ENCODE measurements at regions not wholly inside any gene's neighbourhood (a gene's known extent, or its start where the extent isn't known, plus 50 kb on each side); places are given as distances from the start of the nearest gene placed in this dataset.
A peak's percentile ranks its signal among the peaks of the same experiment; 100 is the strongest.

DNA sequence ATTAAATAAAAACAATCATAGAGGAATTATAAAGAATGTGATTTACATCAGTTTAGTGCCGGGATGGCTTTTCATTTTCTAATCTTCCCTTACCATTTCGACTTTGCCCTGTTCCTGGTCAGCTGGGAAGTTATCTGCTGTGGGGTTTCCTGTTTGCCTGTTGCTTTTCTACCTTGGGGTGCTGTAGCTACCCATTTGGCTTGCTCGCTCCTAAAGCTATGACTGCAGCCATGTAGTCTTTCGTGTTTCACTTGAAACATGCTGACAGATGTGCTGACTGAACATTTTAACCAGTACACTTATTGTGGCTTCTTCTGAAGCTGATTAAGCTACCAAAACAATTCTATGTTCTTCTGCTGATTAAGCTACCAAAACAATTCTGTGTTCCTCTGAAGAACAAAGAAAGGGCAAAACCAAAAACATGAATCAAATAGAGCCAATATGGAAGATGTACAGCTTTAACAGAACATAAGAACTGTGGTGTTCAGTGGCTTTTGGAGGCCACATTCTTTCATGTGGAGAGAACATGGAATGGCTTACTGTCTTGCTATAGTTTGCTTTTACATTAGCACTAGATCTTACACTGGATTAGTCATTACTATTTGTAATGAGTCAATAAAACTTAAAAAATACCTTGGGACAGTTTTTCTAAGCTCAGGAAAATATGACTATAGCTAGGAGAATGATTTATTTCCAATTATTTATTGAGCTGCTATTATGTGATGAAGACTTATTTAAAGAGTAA lies 440.4 kb downstream of the SPRY1 start:
- DNase-seq (ENCODE audit: low read depth, low spot score), result no peak

DNA sequence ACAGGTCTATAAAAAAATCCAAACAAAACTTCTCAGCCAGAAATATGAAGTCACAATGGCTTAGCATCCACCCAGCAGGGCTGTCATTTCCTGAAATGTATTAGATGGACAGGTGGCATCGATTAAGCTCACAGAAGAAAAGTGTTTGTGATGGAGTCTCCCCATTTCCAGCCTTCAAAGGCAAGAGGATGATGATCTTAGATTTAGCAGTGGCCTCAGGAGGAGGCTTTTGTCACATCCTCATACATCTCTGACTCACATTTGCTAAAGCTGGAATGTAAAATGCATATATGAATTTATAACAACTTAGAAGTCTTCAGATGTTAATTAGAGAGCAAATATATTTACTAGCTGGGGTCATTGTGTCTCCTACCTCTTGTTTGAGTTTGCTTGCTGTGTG lies 441.9 kb downstream of the SPRY1 start:
- DNase-seq (ENCODE audit: low read depth, low spot score), result no peak

DNA sequence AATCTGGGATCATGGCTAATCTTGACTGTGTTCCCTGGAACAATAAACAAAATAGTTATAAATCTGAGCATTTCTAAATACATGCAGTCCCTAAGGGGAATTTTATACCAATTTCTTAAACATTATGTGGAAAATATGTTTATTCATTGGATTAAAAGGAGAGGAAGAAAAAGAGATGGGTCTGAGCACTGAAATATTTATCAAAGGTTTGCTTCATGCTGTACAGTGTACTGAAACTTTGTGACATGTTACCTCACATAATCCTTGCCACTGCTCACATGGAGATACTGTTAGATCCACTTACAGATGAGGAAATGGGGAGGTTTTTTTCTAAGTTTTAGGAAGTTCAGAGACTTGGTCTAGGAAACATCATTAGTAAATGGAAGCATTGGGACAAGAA lies 443.6 kb downstream of the SPRY1 start:
- no peak for DNase-seq (ENCODE audit: low read depth, low spot score)

DNA sequence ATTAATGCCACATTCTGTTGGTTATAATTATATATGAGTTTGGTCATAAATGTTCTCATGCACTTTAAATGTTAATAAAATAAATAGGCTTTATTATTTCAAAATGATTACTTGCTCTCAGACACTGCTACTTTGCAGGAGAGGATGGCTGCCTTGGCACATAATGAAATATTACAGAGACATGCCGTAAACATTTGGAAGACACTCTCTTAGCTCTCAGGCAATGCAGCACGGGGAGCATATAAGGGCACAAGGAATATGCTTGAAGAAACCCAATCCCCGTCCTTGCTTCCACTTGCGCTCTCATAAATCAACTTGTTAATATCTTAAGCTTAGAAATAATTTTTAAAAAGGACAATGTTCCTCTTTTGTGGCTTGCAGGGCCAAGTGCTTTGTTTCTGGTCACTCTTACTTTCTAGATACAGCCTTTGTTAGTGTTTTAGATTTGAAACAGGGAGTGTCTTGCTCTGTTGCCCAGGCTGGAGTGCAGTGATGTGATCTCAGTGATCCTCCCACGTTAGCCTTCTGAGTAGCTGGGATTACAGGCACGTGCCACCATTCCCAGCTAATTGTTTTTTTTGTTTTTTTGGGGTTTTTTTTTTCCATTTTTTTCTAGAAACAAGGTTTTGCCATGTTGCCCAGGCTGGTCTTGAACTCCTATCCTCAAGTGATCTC lies 445.0 kb downstream of the SPRY1 start:
- no peak for DNase-seq (ENCODE audit: low read depth, low spot score)

DNA sequence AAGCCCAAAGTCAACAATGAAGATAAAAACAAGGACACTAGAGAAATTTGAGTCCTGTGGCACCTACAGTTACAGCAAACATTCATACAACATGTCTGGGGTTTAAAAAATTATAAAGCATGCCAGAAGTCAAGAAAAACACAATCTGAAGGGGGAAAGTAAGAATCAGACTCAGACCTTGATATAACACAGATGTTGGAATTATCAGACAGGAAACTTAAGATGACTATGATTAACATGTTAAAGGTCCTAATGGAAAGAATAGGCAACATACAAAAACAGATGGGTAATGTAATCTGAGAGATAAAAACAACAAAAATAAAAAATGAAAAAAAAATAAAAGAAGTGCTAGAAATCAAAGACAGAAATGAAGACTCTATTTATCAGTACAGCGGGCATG lies 446.5 kb downstream of the SPRY1 start:
- DNase-seq (ENCODE audit: low read depth, low spot score), result no peak

DNA sequence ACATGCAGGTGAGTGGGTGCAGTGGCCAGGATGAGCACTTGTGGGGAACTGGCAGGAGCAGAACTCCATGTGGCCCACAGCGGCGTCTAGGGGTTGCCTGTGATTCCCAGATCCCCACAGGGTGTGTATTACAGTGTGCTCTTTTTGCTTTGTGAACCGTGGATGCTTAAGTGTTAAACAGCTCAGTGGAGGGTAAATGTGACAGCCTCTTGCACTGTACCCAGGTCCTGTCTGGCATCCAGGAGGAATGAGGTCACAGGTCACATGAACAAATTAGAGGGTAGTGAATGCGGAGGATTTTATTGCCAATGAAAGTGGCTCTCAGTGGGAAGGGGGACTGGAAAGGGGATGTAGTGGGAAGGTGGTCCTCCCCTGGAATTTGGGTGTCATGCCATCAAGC lies 447.8 kb downstream of the SPRY1 start:
- no peak for DNase-seq (ENCODE audit: low read depth, low spot score)

DNA sequence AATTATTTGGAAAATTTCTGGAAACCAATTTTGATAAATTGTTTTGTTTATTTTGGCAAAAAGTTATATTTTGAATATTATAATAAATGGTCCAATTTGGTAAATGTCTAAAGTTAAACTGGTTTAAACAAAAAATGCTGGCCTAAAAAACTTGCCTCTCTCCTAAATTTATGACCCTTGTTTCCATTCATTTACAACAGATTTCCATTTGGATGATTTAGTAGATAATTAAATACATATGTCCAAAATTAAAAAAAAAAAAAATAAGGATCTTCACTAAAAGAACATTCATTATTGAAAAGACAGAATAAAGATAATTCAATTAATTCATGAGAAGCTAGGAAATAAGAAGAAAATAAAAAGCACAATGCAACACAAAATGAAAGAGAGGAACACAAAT lies 449.5 kb downstream of the SPRY1 start:
- DNase-seq (ENCODE audit: low read depth, low spot score), result no peak

DNA sequence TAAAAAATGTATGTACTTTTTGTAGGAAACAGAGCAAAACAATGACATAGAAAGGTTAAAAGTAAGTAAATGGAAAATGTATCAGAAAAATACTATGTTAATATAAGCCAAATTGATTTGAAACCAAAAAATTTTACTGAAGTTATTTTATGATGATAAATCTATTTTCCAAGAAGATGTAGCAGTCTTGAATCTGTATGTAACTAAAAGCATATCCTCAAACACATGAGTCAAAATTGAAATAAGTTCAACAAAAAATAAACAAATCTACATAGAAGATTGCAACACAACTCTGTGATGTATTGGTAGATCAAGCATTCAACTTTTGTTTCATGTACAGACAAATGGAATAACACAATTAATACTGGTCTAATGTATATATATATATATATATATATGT lies 450.0 kb downstream of the SPRY1 start:
- no peak for DNase-seq (ENCODE audit: low read depth, low spot score)

DNA sequence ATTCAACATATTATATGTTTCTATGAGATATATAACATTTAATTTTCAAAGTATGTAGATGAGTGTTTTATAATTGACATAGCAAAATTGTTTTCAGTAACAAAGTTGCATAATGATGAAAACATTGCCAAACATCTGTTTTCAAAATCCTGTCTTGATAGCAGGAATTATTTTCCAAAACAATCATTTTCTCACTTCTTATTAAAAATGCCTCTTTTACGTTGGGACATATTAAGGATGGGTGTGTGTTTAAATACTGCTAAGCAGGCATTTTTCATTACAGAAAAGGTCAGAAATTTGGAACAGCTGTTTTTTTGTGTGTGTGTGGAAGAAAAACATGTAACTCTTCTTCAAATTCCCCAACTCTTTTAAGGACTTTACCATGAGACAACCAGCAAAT lies 452.0 kb downstream of the SPRY1 start:
- DNase-seq (ENCODE audit: low read depth, low spot score), result no peak

DNA sequence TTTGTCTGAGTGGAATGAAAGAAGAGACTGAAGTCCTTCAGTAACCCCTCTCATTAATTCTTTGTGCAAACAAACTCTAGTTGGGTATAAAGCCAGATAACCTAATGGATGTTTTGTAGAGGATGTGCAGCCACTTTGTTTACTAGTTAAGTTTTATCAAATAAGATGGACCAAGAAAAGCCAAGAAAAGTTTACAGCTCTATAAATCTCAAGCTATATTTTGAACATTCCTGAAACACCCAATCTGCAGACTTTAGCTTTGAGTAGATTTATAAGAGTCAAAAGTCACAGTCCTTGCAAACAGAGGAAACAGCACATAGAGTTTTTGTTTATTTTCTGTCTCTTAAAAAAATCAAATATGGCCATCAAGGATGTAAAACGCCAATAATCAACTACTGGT lies 452.9 kb downstream of the SPRY1 start:
- DNase-seq (ENCODE audit: low read depth, low spot score), result no peak

DNA sequence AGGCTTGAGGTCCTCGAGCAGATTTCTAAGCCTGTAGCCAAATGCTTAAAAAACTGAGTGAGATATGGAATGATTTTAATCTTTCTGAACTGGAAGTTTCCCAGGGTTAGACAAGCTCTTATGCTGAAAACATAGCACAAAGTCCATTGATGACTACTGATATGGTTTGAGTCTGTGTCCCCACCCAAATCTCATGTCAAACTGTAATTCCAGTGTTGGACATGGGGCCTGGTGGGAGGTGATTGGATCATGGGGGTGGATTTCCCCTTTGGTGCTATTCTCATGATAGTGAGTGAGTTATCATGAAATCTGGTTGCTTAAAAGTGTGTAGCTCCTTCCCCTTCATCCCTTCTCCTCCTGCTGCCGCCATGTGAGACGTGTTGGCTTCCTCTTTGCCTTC lies 454.9 kb downstream of the SPRY1 start:
- no peak for DNase-seq (ENCODE audit: low read depth, low spot score)

DNA sequence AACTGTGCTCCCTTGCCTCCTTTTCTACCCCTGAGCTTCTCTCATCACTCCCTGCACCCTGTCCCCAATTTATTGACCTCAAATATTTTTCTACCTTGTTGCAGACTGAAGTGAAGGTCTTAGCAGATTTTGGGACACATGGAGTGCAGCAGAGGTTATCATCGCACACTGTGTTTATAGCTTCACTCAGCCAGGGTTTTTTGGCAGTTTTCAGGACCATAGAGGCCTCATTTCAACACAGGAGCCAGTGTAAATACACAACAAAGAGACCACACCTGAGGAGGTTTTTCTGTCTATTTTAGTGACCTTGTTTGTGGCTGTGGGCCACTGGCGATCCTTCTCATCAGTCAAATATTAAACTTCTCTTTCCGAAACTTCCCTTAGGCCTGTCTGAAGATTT lies 457.1 kb downstream of the SPRY1 start:
- DNase-seq (ENCODE audit: low read depth, low spot score), result no peak

DNA sequence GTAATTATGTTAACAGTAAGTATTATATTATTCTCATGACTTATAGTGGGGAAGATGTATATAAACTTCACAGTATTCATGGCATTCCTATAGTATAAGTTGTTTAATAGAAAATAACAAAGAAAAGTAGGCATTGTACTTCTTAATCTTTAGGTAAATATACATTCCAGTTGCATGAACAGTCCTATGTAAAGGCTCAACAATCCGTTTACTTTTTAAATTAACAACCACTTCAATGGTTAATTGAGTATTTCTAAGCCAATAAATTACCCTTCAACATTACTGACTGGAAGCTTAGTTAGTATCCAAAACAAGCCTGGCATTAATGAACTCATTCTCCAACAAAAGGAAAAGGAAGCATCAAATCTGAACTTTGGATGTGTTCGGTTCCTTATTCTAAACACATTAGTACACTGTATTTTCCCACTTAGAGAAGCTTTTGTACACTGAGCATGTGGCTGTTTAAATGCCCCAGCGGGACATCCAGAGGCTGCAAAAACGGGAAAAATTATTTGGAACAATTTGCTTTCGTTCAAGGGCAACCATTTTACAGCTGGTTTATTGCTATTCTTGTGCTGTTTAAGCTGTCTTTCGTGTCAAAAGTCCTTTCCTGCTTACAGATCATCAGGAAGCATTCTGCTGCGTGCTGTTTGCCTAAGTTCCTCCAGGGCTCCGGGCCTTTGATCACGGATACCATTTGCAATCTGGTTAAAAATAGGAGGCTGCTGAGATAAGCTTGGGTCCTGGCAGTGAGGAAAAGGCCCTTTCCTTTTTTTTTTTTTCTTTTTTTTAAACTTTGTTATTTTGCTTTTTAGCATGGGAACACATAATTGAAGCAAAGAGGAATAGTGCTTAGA lies 460.3 kb downstream of the SPRY1 start:
- peak; percentile 44 for DNase-seq (ENCODE audit: low read depth, low spot score)

DNA sequence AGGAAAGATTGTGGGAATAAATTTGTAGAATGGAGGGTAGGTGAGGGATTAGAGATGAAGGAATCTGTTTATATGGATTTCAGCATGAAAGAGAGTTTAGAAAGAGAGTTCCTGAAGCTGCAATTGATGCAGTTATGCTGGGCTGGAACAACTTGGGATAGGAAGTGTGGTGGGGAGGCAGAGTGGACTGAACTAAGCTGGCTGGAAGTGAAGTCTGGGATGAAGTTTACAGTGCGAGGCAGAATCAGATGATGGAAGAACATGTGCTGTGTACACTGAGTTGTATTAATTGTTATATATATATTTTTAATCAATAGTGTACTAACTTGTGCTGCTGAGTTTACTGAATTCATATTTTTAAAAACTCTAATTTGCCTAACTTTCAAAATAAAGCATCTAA lies 461.9 kb downstream of the SPRY1 start:
- DNase-seq (ENCODE audit: low read depth, low spot score), result no peak

DNA sequence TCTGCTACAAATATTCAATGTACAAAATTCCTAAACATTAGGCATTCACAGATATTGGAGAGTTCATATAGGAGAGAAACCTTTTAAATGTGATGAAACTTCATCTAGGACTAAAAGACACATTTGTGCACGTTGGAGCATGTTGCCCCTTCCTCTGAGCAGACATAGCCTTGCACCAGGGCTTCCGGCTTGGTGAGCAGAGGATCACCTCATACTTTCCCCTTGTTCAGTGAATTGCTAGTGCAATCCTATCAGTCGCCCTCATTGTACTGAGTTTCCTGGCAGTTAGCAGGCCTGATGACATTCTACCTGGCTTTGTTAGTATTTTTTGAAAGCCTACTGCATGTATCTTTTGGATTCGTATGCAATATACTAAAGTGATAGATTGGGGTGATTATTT lies 466.2 kb downstream of the SPRY1 start:
- no peak for DNase-seq (ENCODE audit: low read depth, low spot score)

DNA sequence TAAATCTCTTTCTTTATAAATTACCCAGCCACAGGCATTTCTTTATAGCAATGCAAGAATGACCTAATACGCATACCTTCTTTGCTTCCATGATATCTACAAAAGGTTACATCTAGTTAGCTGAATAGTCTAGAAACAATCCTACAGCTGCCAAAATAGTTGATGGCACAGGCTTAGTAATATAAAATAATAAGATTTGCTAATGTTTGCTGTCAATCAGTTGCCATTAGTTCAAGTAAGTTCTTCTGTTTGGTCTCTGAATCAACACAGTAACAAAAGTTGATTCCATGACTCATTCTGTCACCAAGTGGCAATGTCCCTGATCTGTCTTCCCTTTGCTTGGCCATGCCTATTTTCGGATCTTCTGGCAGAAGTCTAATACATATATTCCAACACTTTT lies 470.2 kb downstream of the SPRY1 start:
- DNase-seq (ENCODE audit: low read depth, low spot score), result peak; percentile 50

DNA sequence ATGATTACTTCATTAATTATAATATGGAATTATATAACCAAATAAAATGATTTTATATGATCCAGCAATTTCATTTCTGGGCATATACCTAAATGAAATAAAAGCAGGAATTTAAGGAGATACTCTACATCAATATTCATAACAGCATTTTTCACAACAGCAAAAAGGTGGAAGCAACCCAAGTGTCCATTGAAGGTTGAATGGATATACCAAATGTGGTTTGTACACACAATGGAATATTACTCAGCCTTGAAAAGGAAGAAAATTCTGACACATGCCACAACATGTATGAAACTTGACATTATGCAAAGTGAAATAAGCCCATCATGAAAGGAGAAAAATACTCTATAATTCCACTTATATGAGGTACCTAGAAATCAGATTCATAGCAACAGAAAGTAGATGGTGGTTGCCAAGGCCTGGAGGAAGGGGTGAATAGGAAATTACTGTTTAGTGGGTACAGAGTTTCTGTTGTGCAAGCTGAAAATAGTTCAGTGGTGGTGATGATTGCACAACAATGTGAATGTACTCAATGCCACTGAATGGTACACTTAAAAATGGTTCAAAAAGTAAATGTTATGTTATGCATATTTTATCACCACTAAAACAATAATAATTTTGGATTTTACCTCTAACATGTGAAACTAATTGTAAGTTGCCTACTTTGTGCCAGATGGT lies 471.5 kb downstream of the SPRY1 start:
- DNase-seq (ENCODE audit: low read depth, low spot score), result no peak

DNA sequence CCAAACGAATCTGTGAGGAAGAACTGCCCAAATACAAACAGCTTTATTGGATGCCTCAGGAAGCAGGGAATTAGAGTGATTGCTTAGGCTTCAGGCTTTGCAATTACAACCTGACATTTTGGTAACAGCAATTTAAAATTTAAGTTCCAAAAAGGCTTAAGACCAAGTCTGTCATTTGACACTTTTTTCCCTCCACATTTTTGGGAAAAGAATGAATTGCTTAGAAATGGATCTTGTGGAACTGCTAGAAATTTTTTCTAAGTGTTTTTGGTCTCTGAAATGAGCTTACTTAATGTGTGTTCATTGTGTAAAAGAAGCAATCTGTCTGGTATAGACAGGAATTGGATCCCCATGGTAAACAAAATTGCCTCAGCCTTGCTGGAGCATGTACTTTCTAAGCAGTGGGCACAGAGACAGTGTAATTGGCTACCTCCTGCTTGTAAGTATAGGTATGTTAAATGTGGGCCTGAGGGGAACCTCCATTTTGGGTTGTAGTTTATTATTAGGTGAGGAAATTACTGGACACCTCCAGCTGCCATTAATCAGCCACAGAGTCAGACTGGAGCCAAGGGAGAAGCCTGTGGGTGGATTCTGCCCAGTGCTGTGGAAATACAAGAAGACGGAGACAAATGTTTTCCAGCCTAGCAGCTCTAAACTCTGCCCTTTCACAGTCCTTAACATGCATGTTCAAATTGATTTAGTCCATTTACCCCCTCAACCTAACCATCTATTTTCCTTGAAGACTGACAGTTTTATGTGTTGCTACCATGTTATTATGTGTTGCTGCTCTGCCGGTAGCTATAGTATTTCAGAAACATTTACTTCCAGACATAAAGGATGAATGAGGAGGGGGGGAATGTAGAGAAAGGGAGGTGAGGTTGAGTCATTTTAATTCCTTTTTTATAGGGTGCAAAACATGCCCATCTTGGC lies 473.0 kb downstream of the SPRY1 start:
- DNase-seq (ENCODE audit: low read depth, low spot score), result no peak

DNA sequence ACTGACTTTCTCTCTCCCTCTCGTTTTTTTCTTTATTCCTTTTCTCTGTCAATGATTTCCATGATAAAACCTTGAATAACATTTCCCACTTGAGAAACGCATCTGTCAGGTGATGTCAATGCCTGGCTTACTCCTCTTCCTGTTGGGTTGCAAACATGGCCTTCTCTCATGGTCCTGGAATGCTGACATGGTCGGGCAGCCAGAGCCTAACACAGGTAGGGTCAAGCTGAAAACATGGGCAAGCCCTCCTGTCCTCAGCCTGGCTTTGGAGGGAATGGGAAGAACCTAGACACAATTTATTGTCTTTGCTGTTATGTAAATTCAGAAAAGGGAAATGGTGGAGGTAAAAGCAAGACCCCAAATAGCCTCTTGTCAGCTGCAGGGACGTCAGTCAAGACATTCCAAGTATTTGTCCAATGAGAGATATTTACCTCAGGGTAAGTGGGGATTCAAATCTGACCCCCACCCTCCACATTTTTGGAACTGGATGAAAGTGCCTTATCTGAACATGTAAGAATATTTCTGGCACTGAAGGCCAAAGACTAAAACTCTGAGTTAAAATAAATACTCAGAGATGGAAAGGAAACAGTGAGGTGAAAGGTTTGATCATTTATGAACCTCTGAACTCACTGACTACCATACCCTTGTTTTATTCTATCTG lies 473.8 kb downstream of the SPRY1 start:
- peak; percentile 17 for DNase-seq (ENCODE audit: low read depth, low spot score)

DNA sequence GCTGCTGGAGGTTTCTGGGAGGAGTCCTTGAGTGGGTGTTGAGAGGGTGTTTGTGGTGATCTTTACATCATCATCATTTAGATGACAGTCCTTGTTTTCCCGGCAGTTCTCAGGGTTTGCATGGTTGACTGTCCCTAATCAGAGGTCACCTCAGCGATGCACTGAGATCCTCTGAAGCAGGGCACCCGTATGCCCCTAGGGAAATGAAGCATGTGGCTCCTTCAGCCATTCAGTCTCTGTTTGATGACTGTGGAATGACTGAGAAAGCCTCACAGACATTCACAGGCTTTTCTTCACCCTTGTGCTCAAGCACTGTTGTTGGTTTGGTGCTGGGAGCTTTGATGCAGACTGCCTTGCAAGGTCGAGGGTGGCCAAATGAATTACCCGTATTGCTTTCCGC lies 474.7 kb downstream of the SPRY1 start:
- no peak for DNase-seq (ENCODE audit: low read depth, low spot score)
